ENCODE measurements at regions not wholly inside any gene's neighbourhood (a gene's known extent, or its start where the extent isn't known, plus 50 kb on each side); places are given as distances from the start of the nearest gene placed in this dataset.

DNA sequence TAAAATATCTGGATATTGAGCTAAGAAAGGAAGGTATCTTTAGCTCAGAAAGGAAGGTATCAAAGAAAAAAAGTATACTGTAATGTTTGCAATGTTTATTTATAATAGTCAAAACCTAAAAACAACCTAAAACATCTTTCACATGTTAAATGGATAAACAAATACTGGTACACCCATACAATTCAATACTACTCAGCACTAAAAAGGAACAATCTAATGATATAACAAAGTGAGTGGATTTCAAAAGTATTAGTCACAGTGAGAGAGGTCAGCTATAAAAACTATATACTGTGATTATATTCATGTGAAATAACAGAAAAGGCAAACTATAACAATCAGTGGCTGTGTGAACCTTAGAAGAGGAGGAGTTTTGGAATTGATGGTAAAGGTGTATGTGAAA lies 455.0 kb upstream of the FTMT start:
- TF ChIP-seq RAD21 (IDR thresholded peaks at IDR 0.05; ENCODE audit: low read depth), result no peak
- TF ChIP-seq EZH2phosphoT487 (IDR thresholded peaks at IDR 0.05; ENCODE audit: borderline replicate concordance), result no peak
- TF ChIP-seq, protein P1, sequence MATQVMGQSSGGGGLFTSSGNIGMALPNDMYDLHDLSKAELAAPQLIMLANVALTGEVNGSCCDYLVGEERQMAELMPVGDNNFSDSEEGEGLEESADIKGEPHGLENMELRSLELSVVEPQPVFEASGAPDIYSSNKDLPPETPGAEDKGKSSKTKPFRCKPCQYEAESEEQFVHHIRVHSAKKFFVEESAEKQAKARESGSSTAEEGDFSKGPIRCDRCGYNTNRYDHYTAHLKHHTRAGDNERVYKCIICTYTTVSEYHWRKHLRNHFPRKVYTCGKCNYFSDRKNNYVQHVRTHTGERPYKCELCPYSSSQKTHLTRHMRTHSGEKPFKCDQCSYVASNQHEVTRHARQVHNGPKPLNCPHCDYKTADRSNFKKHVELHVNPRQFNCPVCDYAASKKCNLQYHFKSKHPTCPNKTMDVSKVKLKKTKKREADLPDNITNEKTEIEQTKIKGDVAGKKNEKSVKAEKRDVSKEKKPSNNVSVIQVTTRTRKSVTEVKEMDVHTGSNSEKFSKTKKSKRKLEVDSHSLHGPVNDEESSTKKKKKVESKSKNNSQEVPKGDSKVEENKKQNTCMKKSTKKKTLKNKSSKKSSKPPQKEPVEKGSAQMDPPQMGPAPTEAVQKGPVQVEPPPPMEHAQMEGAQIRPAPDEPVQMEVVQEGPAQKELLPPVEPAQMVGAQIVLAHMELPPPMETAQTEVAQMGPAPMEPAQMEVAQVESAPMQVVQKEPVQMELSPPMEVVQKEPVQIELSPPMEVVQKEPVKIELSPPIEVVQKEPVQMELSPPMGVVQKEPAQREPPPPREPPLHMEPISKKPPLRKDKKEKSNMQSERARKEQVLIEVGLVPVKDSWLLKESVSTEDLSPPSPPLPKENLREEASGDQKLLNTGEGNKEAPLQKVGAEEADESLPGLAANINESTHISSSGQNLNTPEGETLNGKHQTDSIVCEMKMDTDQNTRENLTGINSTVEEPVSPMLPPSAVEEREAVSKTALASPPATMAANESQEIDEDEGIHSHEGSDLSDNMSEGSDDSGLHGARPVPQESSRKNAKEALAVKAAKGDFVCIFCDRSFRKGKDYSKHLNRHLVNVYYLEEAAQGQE (IDR thresholded peaks at IDR 0.05; ENCODE audit: low read depth), result no peak
- TF ChIP-seq, protein P2, sequence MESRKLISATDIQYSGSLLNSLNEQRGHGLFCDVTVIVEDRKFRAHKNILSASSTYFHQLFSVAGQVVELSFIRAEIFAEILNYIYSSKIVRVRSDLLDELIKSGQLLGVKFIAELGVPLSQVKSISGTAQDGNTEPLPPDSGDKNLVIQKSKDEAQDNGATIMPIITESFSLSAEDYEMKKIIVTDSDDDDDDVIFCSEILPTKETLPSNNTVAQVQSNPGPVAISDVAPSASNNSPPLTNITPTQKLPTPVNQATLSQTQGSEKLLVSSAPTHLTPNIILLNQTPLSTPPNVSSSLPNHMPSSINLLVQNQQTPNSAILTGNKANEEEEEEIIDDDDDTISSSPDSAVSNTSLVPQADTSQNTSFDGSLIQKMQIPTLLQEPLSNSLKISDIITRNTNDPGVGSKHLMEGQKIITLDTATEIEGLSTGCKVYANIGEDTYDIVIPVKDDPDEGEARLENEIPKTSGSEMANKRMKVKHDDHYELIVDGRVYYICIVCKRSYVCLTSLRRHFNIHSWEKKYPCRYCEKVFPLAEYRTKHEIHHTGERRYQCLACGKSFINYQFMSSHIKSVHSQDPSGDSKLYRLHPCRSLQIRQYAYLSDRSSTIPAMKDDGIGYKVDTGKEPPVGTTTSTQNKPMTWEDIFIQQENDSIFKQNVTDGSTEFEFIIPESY (IDR thresholded peaks at IDR 0.05; ENCODE audit: extremely low read depth, insufficient replicate concordance, low read length), result no peak
- TF ChIP-seq SP1 (IDR thresholded peaks at IDR 0.05; ENCODE audit: low read depth), result no peak
- TF ChIP-seq CEBPB (IDR thresholded peaks at IDR 0.05; ENCODE audit: low read depth), result no peak
- TF ChIP-seq, protein P3, sequence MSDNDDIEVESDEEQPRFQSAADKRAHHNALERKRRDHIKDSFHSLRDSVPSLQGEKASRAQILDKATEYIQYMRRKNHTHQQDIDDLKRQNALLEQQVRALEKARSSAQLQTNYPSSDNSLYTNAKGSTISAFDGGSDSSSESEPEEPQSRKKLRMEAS (IDR thresholded peaks at IDR 0.05), result no peak
- TF ChIP-seq ZNF274 (IDR thresholded peaks at IDR 0.05; ENCODE audit: low read depth, low read length), result no peak
- TF ChIP-seq FOSL1 (IDR thresholded peaks at IDR 0.05; ENCODE audit: low read depth), result no peak
- no peak for TF ChIP-seq ELF1 (IDR thresholded peaks at IDR 0.05; ENCODE audit: borderline replicate concordance, low read depth)
- TF ChIP-seq, protein P4, sequence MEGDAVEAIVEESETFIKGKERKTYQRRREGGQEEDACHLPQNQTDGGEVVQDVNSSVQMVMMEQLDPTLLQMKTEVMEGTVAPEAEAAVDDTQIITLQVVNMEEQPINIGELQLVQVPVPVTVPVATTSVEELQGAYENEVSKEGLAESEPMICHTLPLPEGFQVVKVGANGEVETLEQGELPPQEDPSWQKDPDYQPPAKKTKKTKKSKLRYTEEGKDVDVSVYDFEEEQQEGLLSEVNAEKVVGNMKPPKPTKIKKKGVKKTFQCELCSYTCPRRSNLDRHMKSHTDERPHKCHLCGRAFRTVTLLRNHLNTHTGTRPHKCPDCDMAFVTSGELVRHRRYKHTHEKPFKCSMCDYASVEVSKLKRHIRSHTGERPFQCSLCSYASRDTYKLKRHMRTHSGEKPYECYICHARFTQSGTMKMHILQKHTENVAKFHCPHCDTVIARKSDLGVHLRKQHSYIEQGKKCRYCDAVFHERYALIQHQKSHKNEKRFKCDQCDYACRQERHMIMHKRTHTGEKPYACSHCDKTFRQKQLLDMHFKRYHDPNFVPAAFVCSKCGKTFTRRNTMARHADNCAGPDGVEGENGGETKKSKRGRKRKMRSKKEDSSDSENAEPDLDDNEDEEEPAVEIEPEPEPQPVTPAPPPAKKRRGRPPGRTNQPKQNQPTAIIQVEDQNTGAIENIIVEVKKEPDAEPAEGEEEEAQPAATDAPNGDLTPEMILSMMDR (IDR thresholded peaks at IDR 0.05 in 2 of 3, conservative IDR thresholded peaks at IDR 0.05 in 1 of 3; ENCODE audit: borderline replicate concordance in 1 of 3, insufficient read depth in 1 of 3, low read depth in 2 of 3, low read length in 2 of 3), result no peak
- TF ChIP-seq EGR1 (IDR thresholded peaks at IDR 0.05; ENCODE audit: low read depth), result no peak
- TF ChIP-seq, protein P5, sequence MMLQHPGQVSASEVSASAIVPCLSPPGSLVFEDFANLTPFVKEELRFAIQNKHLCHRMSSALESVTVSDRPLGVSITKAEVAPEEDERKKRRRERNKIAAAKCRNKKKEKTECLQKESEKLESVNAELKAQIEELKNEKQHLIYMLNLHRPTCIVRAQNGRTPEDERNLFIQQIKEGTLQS (IDR thresholded peaks at IDR 0.05), result no peak
- no peak for TF ChIP-seq POLR2AphosphoS5 (IDR thresholded peaks at IDR 0.05; ENCODE audit: low read depth, low read length)
- TF ChIP-seq SIN3A (IDR thresholded peaks at IDR 0.05; ENCODE audit: low read depth), result no peak
- TF ChIP-seq YY1 (IDR thresholded peaks at IDR 0.05; ENCODE audit: extremely low read depth, insufficient replicate concordance, low read depth, low read length), result no peak
- no peak for TF ChIP-seq CBX3 (IDR thresholded peaks at IDR 0.05; ENCODE audit: low read depth)
- TF ChIP-seq JUND (IDR thresholded peaks at IDR 0.05), result no peak
- TF ChIP-seq ZFX (IDR thresholded peaks at IDR 0.05), result no peak
- TF ChIP-seq EZH2 (IDR thresholded peaks at IDR 0.05), result no peak
- Histone ChIP-seq H3K79me2 (ENCODE audit: insufficient read depth, low read length) (no peaks in the 10 kb centered on the region), H3K9me3 (ENCODE audit: control insufficient read depth in 1 of 2, insufficient read depth in 1 of 2, low read depth in 1 of 2, low read length in 2 of 2) (no peaks in the 10 kb centered on the region), H3K36me3 (ENCODE audit: control insufficient read depth in 1 of 2, insufficient read depth in 2 of 2, low read length in 2 of 2) (no peaks in the 10 kb centered on the region), H4K20me1 (ENCODE audit: insufficient read depth) (no peaks in the 10 kb centered on the region), H3K9ac (ENCODE audit: low read length) (no peak overlapping the region), H3K27ac (ENCODE audit: low read depth, low read length) (no peak overlapping the region), H3K4me2 (ENCODE audit: low read length) (no peak overlapping the region), H3K27me3 (ENCODE audit: insufficient read depth, low read length) (no peaks in the 10 kb centered on the region), H2AFZ (ENCODE audit: low read depth, low read length, poor library complexity, severe bottlenecking) (no peak overlapping the region), H3K9me2 (ENCODE audit: insufficient read depth) (no peaks in the 10 kb centered on the region), H3K4me1 (ENCODE audit: control insufficient read depth in 1 of 2, insufficient read depth in 2 of 2, low read length in 2 of 2) (no peaks in the 10 kb centered on the region), H3K4me3 (replicated peaks in 1 of 2; ENCODE audit: low read depth in 1 of 2, low read length in 2 of 2) (no peak overlapping the region)
- ATAC-seq, result no peak
- RAD21 ChIA-PET (ENCODE audit: low non-redundant PET in 1 of 2, low total read pairs in 2 of 2, uncharacterized antibody in 2 of 2, unreplicated experiment in 2 of 2), result no interaction called here
- BruUV-seq (replicated peaks), result no TSS peak
- CTCF ChIA-PET, result no interaction called here
- no peak for DNase-seq (ENCODE audit: low read depth, low spot score)
- intact Hi-C loops (cut with micrococcal nuclease), result no loop called here
- POLR2A ChIA-PET, result no interaction called here

All from HCT116 (cell line).